ENCODE measurements at regions not wholly inside any gene's neighbourhood (a gene's known extent, or its start where the extent isn't known, plus 50 kb on each side); places are given as distances from the start of the nearest gene placed in this dataset.

DNA sequence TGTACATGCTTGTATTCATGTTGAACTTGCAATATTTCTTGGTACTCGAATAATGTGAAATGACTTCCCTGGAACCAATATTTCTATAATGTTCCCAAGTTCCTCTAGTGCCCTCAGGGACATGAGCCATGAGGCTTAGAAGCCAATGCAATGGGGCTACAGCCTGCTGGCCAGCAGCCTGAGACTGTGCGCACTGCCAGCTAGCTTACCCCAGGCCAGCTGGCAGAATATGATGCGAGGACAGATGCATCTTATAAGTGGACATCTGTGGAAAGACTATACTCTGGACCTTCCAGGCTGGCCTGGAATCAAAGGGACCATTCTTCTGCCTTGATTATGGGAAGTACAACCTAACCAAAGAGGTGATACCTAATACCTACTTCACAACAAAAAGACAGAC, 1862.0 kb upstream of the ACO1 start:
- Histone ChIP-seq H3K9me2 (replicated peaks; ENCODE audit: control insufficient read depth, low read length) (no peaks in the 10 kb centered on the region), H4K20me1 (ENCODE audit: control insufficient read depth, insufficient read depth, low read depth, low read length) (no peaks in the 10 kb centered on the region), H3K9me3 (ENCODE audit: control insufficient read depth, insufficient read depth, low read length) (no peaks in the 10 kb centered on the region), H3K4me2 (ENCODE audit: low read length) (no peak overlapping the region), H3K4me3 (ENCODE audit: low read length) (no peak overlapping the region), H3K27me3 (ENCODE audit: control insufficient read depth, low read length) (no peaks in the 10 kb centered on the region), H3K79me2 (ENCODE audit: control insufficient read depth, low read length) (no peaks in the 10 kb centered on the region), H3K27ac (ENCODE audit: low read depth, low read length) (no peak overlapping the region), H3K4me1 (ENCODE audit: control insufficient read depth, low read length) (no peaks in the 10 kb centered on the region), H3K36me3 (ENCODE audit: control insufficient read depth, low read length) (no peaks in the 10 kb centered on the region), H3F3A (ENCODE audit: control insufficient read depth, insufficient read depth) (no peaks in the 10 kb centered on the region)
- TF ChIP-seq, protein P1, sequence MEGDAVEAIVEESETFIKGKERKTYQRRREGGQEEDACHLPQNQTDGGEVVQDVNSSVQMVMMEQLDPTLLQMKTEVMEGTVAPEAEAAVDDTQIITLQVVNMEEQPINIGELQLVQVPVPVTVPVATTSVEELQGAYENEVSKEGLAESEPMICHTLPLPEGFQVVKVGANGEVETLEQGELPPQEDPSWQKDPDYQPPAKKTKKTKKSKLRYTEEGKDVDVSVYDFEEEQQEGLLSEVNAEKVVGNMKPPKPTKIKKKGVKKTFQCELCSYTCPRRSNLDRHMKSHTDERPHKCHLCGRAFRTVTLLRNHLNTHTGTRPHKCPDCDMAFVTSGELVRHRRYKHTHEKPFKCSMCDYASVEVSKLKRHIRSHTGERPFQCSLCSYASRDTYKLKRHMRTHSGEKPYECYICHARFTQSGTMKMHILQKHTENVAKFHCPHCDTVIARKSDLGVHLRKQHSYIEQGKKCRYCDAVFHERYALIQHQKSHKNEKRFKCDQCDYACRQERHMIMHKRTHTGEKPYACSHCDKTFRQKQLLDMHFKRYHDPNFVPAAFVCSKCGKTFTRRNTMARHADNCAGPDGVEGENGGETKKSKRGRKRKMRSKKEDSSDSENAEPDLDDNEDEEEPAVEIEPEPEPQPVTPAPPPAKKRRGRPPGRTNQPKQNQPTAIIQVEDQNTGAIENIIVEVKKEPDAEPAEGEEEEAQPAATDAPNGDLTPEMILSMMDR (IDR thresholded peaks at IDR 0.05; ENCODE audit: low read depth, low read length, poor library complexity, severe bottlenecking): no peak
- no peak for TF ChIP-seq EZH2phosphoT487 (IDR thresholded peaks at IDR 0.05; ENCODE audit: borderline replicate concordance, low read length)

DNA sequence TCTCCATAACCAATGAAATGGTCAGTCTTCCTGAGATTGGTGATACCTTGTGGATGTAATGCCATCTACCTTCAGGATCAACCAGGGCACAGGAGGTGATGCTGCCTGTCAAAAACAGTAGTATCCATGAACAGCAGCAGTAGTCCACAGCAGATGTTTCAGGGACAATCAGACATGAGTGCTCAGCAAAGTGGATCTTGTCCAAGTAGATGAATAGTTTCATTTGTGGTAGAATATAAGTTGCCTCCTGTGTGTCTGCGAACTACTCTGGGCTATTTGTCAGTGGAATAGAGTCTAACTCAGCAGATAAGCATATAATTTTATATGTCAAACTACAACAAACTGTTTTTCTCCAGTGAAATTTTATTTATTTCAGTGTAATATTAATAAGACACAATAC, 1860.1 kb upstream of the ACO1 start:
- H3K4me1 ChIP-seq (ENCODE audit: control insufficient read depth, low read length): no peaks in the 10 kb centered on the region
- no peaks in the 10 kb centered on the region for H3F3A ChIP-seq (ENCODE audit: control insufficient read depth, insufficient read depth)
- no peaks in the 10 kb centered on the region for H3K9me3 ChIP-seq (ENCODE audit: control insufficient read depth, insufficient read depth, low read length)
- no peak overlapping the region for H3K27ac ChIP-seq (ENCODE audit: low read depth, low read length)
- no peak overlapping the region for H3K4me2 ChIP-seq (ENCODE audit: low read length)
- H3K79me2 ChIP-seq (ENCODE audit: control insufficient read depth, low read length): no peaks in the 10 kb centered on the region
- H3K27me3 ChIP-seq (ENCODE audit: control insufficient read depth, low read length): no peaks in the 10 kb centered on the region
- no peaks in the 10 kb centered on the region for H3K36me3 ChIP-seq (ENCODE audit: control insufficient read depth, low read length)
- no peaks in the 10 kb centered on the region for H4K20me1 ChIP-seq (ENCODE audit: control insufficient read depth, insufficient read depth, low read depth, low read length)
- no peaks in the 10 kb centered on the region for H3K9me2 ChIP-seq (replicated peaks; ENCODE audit: control insufficient read depth, low read length)
- H3K4me3 ChIP-seq (ENCODE audit: low read length): no peak overlapping the region
- no peak for TF ChIP-seq EZH2phosphoT487 (IDR thresholded peaks at IDR 0.05; ENCODE audit: borderline replicate concordance, low read length)
- TF ChIP-seq, protein P1 (IDR thresholded peaks at IDR 0.05; ENCODE audit: low read depth, low read length, poor library complexity, severe bottlenecking): no peak

DNA sequence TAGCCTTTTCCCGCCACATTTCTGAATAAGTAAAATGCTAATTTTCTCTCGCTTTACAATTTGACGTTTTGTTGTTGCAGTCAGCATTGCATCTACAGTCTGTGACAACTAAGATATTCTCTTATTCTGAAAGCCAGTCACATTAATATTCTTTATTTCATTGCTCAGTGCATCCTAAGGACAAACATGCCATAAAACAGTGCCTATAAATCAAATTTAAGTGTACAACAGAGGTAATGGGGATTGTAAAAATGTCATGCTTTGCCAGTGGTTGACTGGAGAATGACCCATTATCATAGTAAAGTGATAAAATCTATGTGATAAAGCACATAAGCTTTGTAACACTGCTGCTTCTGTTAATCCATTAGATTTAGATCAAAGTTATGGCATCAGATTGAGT, 1850.0 kb upstream of the ACO1 start:
- Histone ChIP-seq H3K4me3 (ENCODE audit: low read length) (no peak overlapping the region), H3K36me3 (ENCODE audit: control insufficient read depth, low read length) (no peaks in the 10 kb centered on the region), H3K27ac (ENCODE audit: low read depth, low read length) (no peak overlapping the region), H3K9me2 (replicated peaks; ENCODE audit: control insufficient read depth, low read length) (no peaks in the 10 kb centered on the region), H3K79me2 (ENCODE audit: control insufficient read depth, low read length) (no peaks in the 10 kb centered on the region), H4K20me1 (ENCODE audit: control insufficient read depth, insufficient read depth, low read depth, low read length) (no peaks in the 10 kb centered on the region), H3K9me3 (ENCODE audit: control insufficient read depth, insufficient read depth, low read length) (peaks cover 5% of the 10 kb centered on the region; the same call in 1 of the 2 replicates), H3K4me1 (ENCODE audit: control insufficient read depth, low read length) (no peaks in the 10 kb centered on the region), H3K4me2 (ENCODE audit: low read length) (no peak overlapping the region), H3K27me3 (ENCODE audit: control insufficient read depth, low read length) (no peaks in the 10 kb centered on the region), H3F3A (ENCODE audit: control insufficient read depth, insufficient read depth) (no peaks in the 10 kb centered on the region)
- TF ChIP-seq, protein P1 (IDR thresholded peaks at IDR 0.05; ENCODE audit: low read depth, low read length, poor library complexity, severe bottlenecking): no peak
- TF ChIP-seq EZH2phosphoT487 (IDR thresholded peaks at IDR 0.05; ENCODE audit: borderline replicate concordance, low read length): no peak

DNA sequence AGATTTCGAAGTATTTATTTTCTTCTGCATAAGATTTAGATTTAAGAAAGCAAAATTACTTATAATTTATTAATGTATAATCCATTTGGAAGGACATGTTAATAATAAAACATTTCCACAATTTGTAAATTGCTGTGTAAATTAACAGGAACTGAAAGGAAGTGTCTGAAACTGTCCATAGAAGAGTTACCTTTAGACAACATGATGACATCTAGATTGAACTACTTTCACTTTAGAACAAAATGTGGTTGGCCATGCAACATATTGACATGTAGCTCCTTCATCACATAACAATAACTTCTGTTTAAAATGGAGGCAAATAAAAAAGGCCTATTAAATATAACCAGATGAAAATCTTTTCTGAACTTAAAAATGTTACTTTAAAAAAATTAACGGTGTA, 1849.5 kb upstream of the ACO1 start:
- no peaks in the 10 kb centered on the region for H3K79me2 ChIP-seq (ENCODE audit: control insufficient read depth, low read length)
- no peak overlapping the region for H3K27ac ChIP-seq (ENCODE audit: low read depth, low read length)
- TF ChIP-seq EZH2phosphoT487 (IDR thresholded peaks at IDR 0.05; ENCODE audit: borderline replicate concordance, low read length): no peak
- H3K4me2 ChIP-seq (ENCODE audit: low read length): no peak overlapping the region
- H3K4me1 ChIP-seq (ENCODE audit: control insufficient read depth, low read length): no peaks in the 10 kb centered on the region
- no peaks in the 10 kb centered on the region for H3K36me3 ChIP-seq (ENCODE audit: control insufficient read depth, low read length)
- H3K9me2 ChIP-seq (replicated peaks; ENCODE audit: control insufficient read depth, low read length): no peaks in the 10 kb centered on the region
- H3K9me3 ChIP-seq (ENCODE audit: control insufficient read depth, insufficient read depth, low read length): peaks cover 5% of the 10 kb centered on the region; the same call in 1 of the 2 replicates
- H4K20me1 ChIP-seq (ENCODE audit: control insufficient read depth, insufficient read depth, low read depth, low read length): no peaks in the 10 kb centered on the region
- no peaks in the 10 kb centered on the region for H3K27me3 ChIP-seq (ENCODE audit: control insufficient read depth, low read length)
- H3F3A ChIP-seq (ENCODE audit: control insufficient read depth, insufficient read depth): no peaks in the 10 kb centered on the region
- H3K4me3 ChIP-seq (ENCODE audit: low read length): no peak overlapping the region

Measured in DOHH2 (cell line).